Stimulated activated CD4-positive, alpha-beta T cell treated with anti-CD3 and anti-CD28 coated beads, Interleukin-12 subunit alpha, Interleukin-12 subunit beta, amount 100 ng/mL, for 48 hours (primary cell): ENCODE measurements at regions not wholly inside any gene's neighbourhood (a gene's known extent, or its start where the extent isn't known, plus 50 kb on each side); places are given as distances from the start of the nearest gene placed in this dataset.

Experiments
- DNase-seq, 3 donors: peaks; one replicate each; pipeline ENCODE4 v3.0.0-alpha.2; 2020; ENCODE audit warnings: low read depth in 2 of 3, low spot score in 1 of 3

- no peak for DNase-seq
Observed at GRCh38 chr2:41965173-41965908, 82.5 kb upstream of the PKDCC start.

GRCh38 chr2:41965909-41966295 is 81.9 kb upstream of the PKDCC start:
- no peak for DNase-seq

- DNase-seq: no peak
Observed at GRCh38 chr2:41966431-41966893, 81.4 kb upstream of the PKDCC start.

GRCh38 chr2:41966920-41967319 is 80.9 kb upstream of the PKDCC start:
- no peak for DNase-seq

- no peak for DNase-seq
Observed at GRCh38 chr2:41967476-41968181, 80.2 kb upstream of the PKDCC start.

- no peak for DNase-seq
Observed at GRCh38 chr2:41968182-41968578, 79.6 kb upstream of the PKDCC start.

- DNase-seq: no peak
Observed at GRCh38 chr2:41970988-41971660, 76.7 kb upstream of the PKDCC start.

- DNase-seq: no peak
Observed at GRCh38 chr2:41972179-41972578, 75.6 kb upstream of the PKDCC start.

GRCh38 chr2:41972819-41973218 is 75.0 kb upstream of the PKDCC start:
- DNase-seq: no peak

- no peak for DNase-seq
Observed at GRCh38 chr2:41973871-41974270, 74.0 kb upstream of the PKDCC start.

GRCh38 chr2:41981417-41981816 is 66.4 kb upstream of the PKDCC start:
- no peak for DNase-seq

GRCh38 chr2:41985573-41986095 is 62.2 kb upstream of the PKDCC start:
- no peak for DNase-seq

- DNase-seq: no peak
Observed at GRCh38 chr2:41989501-41990180, 58.2 kb upstream of the PKDCC start.

GRCh38 chr2:41990245-41990644 is 57.6 kb upstream of the PKDCC start:
- no peak for DNase-seq

- DNase-seq: no peak
Observed at GRCh38 chr2:41990688-41991087, 57.1 kb upstream of the PKDCC start.

GRCh38 chr2:41992056-41992642 is 55.7 kb upstream of the PKDCC start:
- no peak for DNase-seq

GRCh38 chr2:41992671-41993434 is 55.0 kb upstream of the PKDCC start:
- DNase-seq: no peak

- DNase-seq: no peak
Observed at GRCh38 chr2:41993435-41993925, 54.3 kb upstream of the PKDCC start.

GRCh38 chr2:41994233-41994637 is 53.6 kb upstream of the PKDCC start:
- DNase-seq: no peak

GRCh38 chr2:41994661-41995060 is 53.2 kb upstream of the PKDCC start:
- DNase-seq: no peak
